Ramos (cell line): ENCODE measurements at regions not wholly inside any gene's neighbourhood (a gene's known extent, or its start where the extent isn't known, plus 50 kb on each side); places are given as distances from the start of the nearest gene placed in this dataset.
"Not testable (repeated sequence)": the region's sequence is repeated elsewhere in the genome, so short reads cannot be mapped to it uniquely, and the experiment has no call there.

Source experiments
- in situ Hi-C: fragments of 300-500 bp; cut with MboI; formaldehyde crosslinking; loops from one replicate; pipeline ENCODE4 v1.14.3; 2022; ENCODE audit warnings: low sequenced_read_pairs; ENCODE audit not compliant: unreplicated experiment

- in situ Hi-C loops, result no loop called here
Measured at GRCh38 chr14:71165121-71166031, 258.1 kb downstream of the PCNX1 start.

GRCh38 chr14:71166180-71166837 lies 259.1 kb downstream of the PCNX1 start:
- in situ Hi-C loops, result no loop called here

GRCh38 chr14:71167325-71167950 lies 260.2 kb downstream of the PCNX1 start:
- in situ Hi-C loops, result not testable (repeated sequence)

GRCh38 chr14:71168161-71168560 lies 260.9 kb downstream of the PCNX1 start:
- in situ Hi-C loops, result not testable (repeated sequence)

GRCh38 chr14:71168564-71169427 lies 261.5 kb downstream of the PCNX1 start:
- in situ Hi-C loops, result no loop called here

- in situ Hi-C loops, result no loop called here
Measured at GRCh38 chr14:71169861-71170260, 262.6 kb downstream of the PCNX1 start.

- in situ Hi-C loops, result no loop called here
Measured at GRCh38 chr14:71175491-71175890, 268.2 kb downstream of the PCNX1 start.

GRCh38 chr14:71179066-71179465 lies 271.8 kb downstream of the PCNX1 start:
- in situ Hi-C loops, result no loop called here

GRCh38 chr14:71180397-71180796 lies 273.1 kb downstream of the PCNX1 start:
- in situ Hi-C loops, result no loop called here

GRCh38 chr14:71181215-71182003 lies 274.1 kb downstream of the PCNX1 start:
- in situ Hi-C loops, result no loop called here

- in situ Hi-C loops, result no loop called here
Measured at GRCh38 chr14:71183876-71184689, 276.8 kb downstream of the PCNX1 start.

GRCh38 chr14:71185637-71186036 lies 278.4 kb downstream of the PCNX1 start:
- in situ Hi-C loops, result no loop called here

- in situ Hi-C loops, result no loop called here
Measured at GRCh38 chr14:71187633-71188356, 280.5 kb downstream of the PCNX1 start.

- in situ Hi-C loops, result no loop called here
Measured at GRCh38 chr14:71190770-71191374, 283.6 kb downstream of the PCNX1 start.

- in situ Hi-C loops, result no loop called here
Measured at GRCh38 chr14:71193663-71194062, 286.4 kb downstream of the PCNX1 start.

- in situ Hi-C loops, result no loop called here
Measured at GRCh38 chr14:71194251-71194650, 287.0 kb downstream of the PCNX1 start.

GRCh38 chr14:71196921-71197320 lies 289.7 kb downstream of the PCNX1 start:
- in situ Hi-C loops, result no loop called here

- in situ Hi-C loops, result no loop called here
Measured at GRCh38 chr14:71198687-71199086, 291.4 kb downstream of the PCNX1 start.
